NCI-H82 treated with DMSO at 0.1 percent for 48 hours (cell line): ENCODE measurements at regions not wholly inside any gene's neighbourhood (a gene's known extent, or its start where the extent isn't known, plus 50 kb on each side); places are given as distances from the start of the nearest gene placed in this dataset.

ENCODE experiments used
- DNase-seq: peaks from one replicate; lab custom pipeline; 2025; ENCODE audit not compliant: unreplicated experiment; lab: John Stamatoyannopoulos, UW

DNA sequence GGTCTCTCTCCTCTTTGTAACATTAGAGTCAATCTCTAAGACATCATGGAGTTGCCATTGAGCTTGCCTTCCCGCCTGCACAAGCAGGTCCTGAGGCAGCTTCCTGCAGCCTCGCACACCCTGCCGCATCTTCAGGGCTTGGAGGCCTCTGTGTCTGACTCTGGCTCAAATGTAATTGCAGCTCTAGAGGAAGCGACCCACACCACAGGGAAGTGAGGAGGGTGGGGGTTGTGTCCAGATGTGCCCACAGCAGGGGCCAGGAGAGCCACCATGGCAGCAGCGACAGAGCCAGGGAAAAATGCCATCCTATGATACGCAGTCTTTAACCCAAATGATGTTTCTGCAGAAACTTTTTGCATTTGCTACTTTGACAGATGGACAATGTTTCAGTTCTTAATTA lies 216.0 kb upstream of the ZNF32 start:
- no peak for DNase-seq

- no peak for DNase-seq
Measured at GRCh38 chr10:43863859-43864591, 215.3 kb upstream of the ZNF32 start.

- DNase-seq, result no peak
Measured at GRCh38 chr10:43863270-43863669, 214.6 kb upstream of the ZNF32 start.

- DNase-seq, result no peak
Measured at GRCh38 chr10:43862756-43863155, 214.1 kb upstream of the ZNF32 start.

DNA sequence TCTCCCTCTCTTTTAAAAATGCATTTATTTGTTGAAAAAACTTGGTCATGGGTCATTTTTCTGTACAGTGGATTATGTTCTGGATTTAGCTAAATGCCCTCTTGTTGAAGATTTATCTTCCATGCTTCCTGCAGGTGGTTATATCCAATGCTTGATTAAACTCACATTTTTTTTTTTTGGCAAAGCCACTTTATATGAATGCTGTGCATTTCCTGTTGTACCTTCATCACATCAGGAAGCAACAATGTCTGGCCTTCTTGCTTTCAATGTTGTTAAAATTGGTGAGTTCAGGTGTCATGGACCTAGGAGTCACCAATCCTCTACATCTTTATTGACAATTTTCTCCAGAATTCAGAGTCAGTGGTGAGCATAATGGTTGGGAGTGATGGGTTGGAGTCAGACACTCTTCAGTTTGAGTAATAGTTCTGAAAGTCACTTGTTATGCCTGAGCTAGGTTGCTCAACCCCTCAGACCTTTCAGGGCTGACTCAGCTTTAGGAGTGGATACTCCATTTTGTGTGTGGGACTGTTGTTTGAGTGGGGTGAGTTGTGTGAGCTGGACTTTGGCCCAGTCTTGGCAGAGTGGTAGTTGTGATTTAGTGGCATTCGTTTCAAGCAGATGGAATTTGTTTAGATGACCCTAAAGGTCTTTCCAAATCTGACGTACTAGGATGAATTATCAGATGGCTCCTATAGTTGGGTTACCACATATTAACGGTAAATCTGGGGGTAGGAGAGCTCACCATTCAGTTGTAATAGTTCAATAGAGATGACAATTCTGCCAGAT lies 213.5 kb upstream of the ZNF32 start:
- DNase-seq, result no peak

GRCh38 chr10:43859016-43859525 lies 210.4 kb upstream of the ZNF32 start:
- DNase-seq, result no peak

DNA sequence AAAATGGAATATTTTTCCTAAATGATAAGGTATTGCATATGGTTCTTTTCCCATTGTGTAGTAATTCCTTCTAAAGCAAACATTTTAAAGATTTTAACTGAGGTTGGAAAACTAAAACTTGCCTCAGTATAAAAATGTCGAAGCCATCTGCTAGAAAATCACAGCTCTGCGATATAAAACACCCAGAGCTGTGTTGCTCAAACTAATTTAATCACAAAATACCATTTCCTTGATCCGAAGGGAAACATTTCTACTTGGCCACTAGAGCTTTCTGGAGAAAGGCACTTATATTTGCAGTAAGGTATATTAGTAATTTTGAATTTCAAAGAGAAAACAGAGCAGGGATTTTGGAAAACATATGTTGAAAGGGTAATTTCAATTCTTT lies 209.2 kb upstream of the ZNF32 start:
- DNase-seq, result no peak

- DNase-seq, result no peak
Measured at GRCh38 chr10:43857206-43857930, 208.7 kb upstream of the ZNF32 start.

DNA sequence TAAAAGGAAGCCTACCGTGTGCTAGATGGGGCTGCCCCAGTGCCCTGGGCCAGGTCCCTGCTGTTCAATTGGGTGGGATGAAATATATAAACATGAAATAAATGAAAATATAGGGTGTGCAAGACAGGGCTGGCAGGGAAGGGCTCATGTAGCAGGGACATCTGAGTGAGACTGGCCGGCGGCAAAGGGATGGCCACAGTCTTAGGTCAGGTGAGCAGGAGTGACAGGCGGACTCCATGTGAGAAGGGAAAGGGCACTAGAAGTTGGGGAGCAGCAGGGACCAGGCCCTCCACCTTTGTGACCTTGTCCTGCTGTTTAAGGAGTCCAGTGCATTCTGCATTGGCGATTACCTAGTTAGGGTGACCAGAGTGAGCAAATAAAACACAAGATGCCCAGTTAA lies 207.6 kb upstream of the ZNF32 start:
- DNase-seq, result no peak

- no peak for DNase-seq
Measured at GRCh38 chr10:43855667-43856210, 207.1 kb upstream of the ZNF32 start.

GRCh38 chr10:43854007-43854406 lies 205.3 kb upstream of the ZNF32 start:
- DNase-seq, result no peak

DNA sequence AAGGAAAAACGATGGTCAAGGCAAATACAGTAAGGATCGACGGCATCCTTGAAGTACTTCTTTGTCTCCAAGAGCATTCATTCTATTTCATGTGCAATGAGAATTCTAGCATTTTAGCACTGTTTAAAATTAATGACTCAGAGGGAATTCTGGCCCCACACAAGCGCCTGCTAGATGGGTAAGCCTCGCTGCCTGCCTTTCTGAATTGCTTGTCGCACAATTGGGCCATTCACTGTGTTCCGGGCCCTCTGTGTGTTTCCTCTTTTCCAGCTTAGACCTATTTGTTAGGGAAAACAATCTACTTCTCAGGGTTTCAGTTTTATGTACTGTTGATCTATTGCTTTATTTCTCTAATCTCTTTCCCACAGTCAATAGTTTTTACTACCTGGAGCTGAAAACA lies 204.7 kb upstream of the ZNF32 start:
- DNase-seq, result no peak

GRCh38 chr10:43852644-43853214 lies 204.0 kb upstream of the ZNF32 start:
- no peak for DNase-seq

DNA sequence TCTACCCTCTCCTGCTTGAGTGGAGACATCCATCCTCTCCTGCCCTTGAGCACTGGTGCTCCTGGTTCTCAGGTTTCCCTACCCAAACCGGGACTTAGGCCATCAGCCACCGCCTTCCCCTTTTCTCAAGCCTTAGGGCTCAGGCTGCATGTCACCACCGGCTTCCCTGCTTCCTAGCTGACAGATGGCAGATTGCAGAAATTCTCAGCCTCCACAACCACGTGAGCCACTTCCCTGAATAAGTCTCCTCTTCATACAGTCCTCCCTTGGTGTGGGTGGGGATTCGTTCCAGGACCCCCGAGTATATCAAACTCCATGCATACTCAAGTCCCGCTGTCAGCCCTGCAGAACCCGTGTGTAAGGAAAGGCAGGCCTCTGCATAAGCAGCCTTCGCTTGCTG lies 203.5 kb upstream of the ZNF32 start:
- DNase-seq, result no peak

- DNase-seq, result no peak
Measured at GRCh38 chr10:43851030-43851429, 202.3 kb upstream of the ZNF32 start.

- no peak for DNase-seq
Measured at GRCh38 chr10:43849551-43849950, 200.9 kb upstream of the ZNF32 start.

DNA sequence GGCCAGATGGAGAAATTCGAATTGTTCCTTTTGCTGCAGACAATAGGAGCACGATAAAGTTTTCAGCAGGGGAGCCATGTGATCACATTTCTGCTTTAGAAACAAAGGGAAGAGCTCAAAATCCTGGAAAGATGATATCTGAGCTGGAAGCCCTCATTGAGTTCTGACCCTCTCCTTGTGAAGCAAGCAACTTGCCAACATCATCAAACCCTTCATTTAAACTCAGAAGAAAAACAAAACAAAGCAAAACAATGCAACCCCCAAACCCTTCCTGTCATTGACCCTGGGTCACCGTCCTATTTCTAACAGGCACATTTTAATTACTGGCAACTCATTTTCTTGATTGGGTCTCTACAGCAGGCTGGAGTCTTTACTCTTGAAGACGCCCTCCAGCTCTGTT lies 198.3 kb upstream of the ZNF32 start:
- DNase-seq, result no peak

DNA sequence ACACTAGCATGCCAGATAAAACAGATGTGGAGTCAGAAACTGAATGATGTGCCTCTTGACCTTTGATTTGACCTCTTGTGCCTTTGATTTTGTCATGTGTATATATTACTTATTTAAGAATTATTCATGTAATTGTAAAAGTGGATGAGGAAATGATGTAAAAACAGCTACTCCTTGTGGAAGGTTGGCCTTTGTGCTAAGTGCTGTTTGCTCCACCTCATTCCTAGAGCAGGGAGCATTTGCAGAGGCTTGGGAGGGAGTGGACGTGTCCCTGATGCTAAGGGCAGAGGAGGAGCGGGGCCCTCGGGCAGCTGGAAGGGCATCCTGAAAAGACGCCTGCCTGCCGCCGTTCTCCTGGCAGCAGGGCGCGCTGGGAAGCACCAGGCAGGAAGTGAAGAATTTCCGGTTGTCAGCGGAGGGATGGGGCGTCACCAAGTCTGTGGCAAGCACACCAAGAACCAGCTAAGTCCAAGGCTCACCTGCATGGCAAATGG lies 197.6 kb upstream of the ZNF32 start:
- DNase-seq, result no peak

GRCh38 chr10:43845121-43845520 lies 196.4 kb upstream of the ZNF32 start:
- no peak for DNase-seq

- no peak for DNase-seq
Measured at GRCh38 chr10:43844221-43844620, 195.5 kb upstream of the ZNF32 start.
